Trophoblast cell (in vitro differentiated cells and primary cell): ENCODE measurements at regions not wholly inside any gene's neighbourhood (a gene's known extent, or its start where the extent isn't known, plus 50 kb on each side); places are given as distances from the start of the nearest gene placed in this dataset.

Source experiments
- DNase-seq, 2 donors: peaks; one replicate each; pipeline ENCODE4 v3.0.0-alpha.2; 2016
- H2AFZ ChIP-seq: 2 replicates; pipeline ENCODE4 v1.6.1; 2013; ENCODE audit warnings: low read length, moderate library complexity, mild to moderate bottlenecking; ENCODE audit not compliant: insufficient read depth, poor library complexity
- H2AK5ac ChIP-seq: 2 replicates; pipeline ENCODE4 v1.6.1; 2013; ENCODE audit warnings: mild to moderate bottlenecking, low read length
- H2BK120ac ChIP-seq: 2 replicates; pipeline ENCODE4 v1.6.1; 2013; ENCODE audit warnings: low read length, mild to moderate bottlenecking, moderate library complexity; ENCODE audit not compliant: insufficient read depth, poor library complexity
- H2BK12ac ChIP-seq: 2 replicates; pipeline ENCODE4 v1.6.1; 2013; ENCODE audit warnings: mild to moderate bottlenecking, low read length, moderate library complexity
- H2BK5ac ChIP-seq: 2 replicates; pipeline ENCODE4 v1.6.1; 2013; ENCODE audit warnings: low read length, low read depth, moderate library complexity, mild to moderate bottlenecking; ENCODE audit not compliant: poor library complexity
- H3K14ac ChIP-seq: 2 replicates; pipeline ENCODE4 v1.6.1; 2013; ENCODE audit warnings: mild to moderate bottlenecking, low read length
- H3K18ac ChIP-seq: 2 replicates; pipeline ENCODE4 v1.6.1; 2013; ENCODE audit warnings: mild to moderate bottlenecking, low read length
- H3K23ac ChIP-seq: 2 replicates; pipeline ENCODE4 v1.6.1; 2013; ENCODE audit warnings: low read length
- H3K27ac ChIP-seq: 2 replicates; pipeline ENCODE4 v1.5.1; 2013; ENCODE audit warnings: low read depth, mild to moderate bottlenecking, inconsistent platforms, low read length, moderate library complexity
- H3K27me3 ChIP-seq: 2 replicates; pipeline ENCODE4 v1.6.1; 2013; ENCODE audit warnings: inconsistent platforms, mild to moderate bottlenecking, low read length, moderate library complexity; ENCODE audit not compliant: insufficient read depth
- H3K36me3 ChIP-seq, 2 experiments: 1 replicate in 1 of 2; 2 replicates in 1 of 2; pipeline ENCODE4 v1.6.1; 2013; ENCODE audit warnings: low read length in 2 of 2, mild to moderate bottlenecking in 2 of 2, moderate library complexity in 1 of 2; ENCODE audit not compliant: insufficient read depth in 2 of 2, control insufficient read depth in 1 of 2
- H3K4ac ChIP-seq: 2 replicates; pipeline ENCODE4 v1.6.1; 2013; ENCODE audit warnings: low read depth, mild to moderate bottlenecking, low read length, moderate library complexity
- H3K4me1 ChIP-seq, 2 experiments: 1 replicate in 1 of 2; 2 replicates in 1 of 2; pipeline ENCODE4 v1.6.1; 2013; ENCODE audit warnings: low read length in 2 of 2, mild to moderate bottlenecking in 2 of 2, moderate library complexity in 1 of 2; ENCODE audit not compliant: insufficient read depth in 2 of 2, control insufficient read depth in 1 of 2
- H3K4me2 ChIP-seq: 2 replicates; pipeline ENCODE4 v1.6.1; 2013; ENCODE audit warnings: inconsistent platforms, mild to moderate bottlenecking, low read length, moderate library complexity
- H3K4me3 ChIP-seq: 2 replicates; pipeline ENCODE4 v1.5.1; 2013; ENCODE audit warnings: mild to moderate bottlenecking, low read depth, low read length, inconsistent platforms
- H3K79me1 ChIP-seq: one replicate; pipeline ENCODE4 v1.6.1; 2013; ENCODE audit warnings: low read length
- H3K79me2 ChIP-seq: 2 replicates; pipeline ENCODE4 v1.6.1; 2013; ENCODE audit warnings: low read length, mild to moderate bottlenecking; ENCODE audit not compliant: control insufficient read depth, insufficient read depth, poor library complexity
- H3K9ac ChIP-seq: 2 replicates; pipeline ENCODE4 v1.6.1; 2013; ENCODE audit warnings: mild to moderate bottlenecking, low read length
- H3K9me3 ChIP-seq: 2 replicates; pipeline ENCODE4 v1.6.1; 2013; ENCODE audit warnings: low read depth, mild to moderate bottlenecking, control low read depth, inconsistent platforms, low read length; ENCODE audit not compliant: insufficient read depth
- H4K12ac ChIP-seq: 2 replicates; pipeline ENCODE4 v1.6.1; 2013; ENCODE audit warnings: low read depth, mild to moderate bottlenecking, low read length, moderate library complexity
- H4K8ac ChIP-seq: 2 replicates; pipeline ENCODE4 v1.6.1; 2013; ENCODE audit warnings: low read depth, mild to moderate bottlenecking, low read length, moderate library complexity
- H4K91ac ChIP-seq: one replicate; pipeline ENCODE4 v1.6.1; 2013; ENCODE audit warnings: low read depth, mild to moderate bottlenecking, low read length, moderate library complexity
- WGBS: extraction: QIAGEN DNeasy Blood & Tissue Kit; methylation state at CpG from one replicate; pipeline ENCODE4 v1.1.7; 2013; ENCODE audit warnings: missing lambda C conversion rate; ENCODE audit not compliant: insufficient read length, insufficient coverage; ENCODE audit errors: extremely low coverage; 5-methylcytosine and 5-hydroxymethylcytosine counted together

DNA sequence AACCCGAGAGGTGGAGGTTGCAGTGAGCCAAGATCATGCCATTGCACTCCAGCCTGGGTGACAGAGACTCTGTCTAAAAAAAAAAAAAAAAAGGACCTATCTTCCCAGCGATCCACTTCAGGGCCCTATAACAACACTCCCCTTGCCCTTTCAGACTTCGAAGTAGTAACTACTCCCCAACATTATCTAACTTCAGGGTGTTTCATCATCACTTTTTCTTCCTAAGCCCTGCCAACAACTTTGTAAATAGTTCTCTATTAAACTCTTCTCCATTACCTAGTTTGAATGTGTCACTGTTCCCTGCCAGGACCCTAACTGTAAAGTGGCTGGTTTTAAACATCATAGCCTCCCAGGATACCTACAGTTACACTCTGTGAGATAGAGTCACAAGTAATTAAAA is 220.8 kb downstream of the BTG1 start:
- no CpG with 5 or more reads among the region's 3 CpGs for WGBS
- Histone ChIP-seq H2BK12ac (no peak overlapping the region), H4K12ac (no peak overlapping the region)

DNA sequence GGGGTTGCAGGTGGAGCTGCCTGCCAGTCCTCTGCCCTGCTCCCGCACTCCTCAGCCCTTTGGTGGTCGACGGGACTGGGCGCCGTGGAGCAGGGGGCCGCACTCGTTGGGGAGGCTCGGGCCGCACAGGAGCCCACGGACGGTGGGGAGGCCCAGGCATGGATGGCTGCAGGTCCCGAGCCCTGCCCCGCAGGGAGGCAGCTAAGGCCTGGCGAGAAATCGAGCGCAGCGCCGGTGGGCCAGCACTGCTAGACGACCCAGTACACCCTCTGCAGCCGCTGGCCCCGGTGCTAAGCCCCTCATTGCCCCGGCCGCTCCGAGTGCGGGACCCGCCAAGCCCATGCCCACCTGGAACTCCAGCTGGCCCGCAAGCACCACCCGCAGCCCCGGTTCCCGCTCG is 221.8 kb downstream of the BTG1 start:
- no peaks in the 10 kb centered on the region for H3K9me3 ChIP-seq
- H3K18ac ChIP-seq, result no peak overlapping the region
- no peaks in the 10 kb centered on the region for H3K27me3 ChIP-seq
- H3K36me3 ChIP-seq, result no peaks in the 10 kb centered on the region
- no peak overlapping the region for H4K91ac ChIP-seq
- WGBS, result no CpG with 5 or more reads among the region's 31 CpGs
- no peak for DNase-seq
- no peak overlapping the region for H3K23ac ChIP-seq
- H3K4me2 ChIP-seq, result no peak overlapping the region
- H3K79me2 ChIP-seq, result no peaks in the 10 kb centered on the region
- H3K4ac ChIP-seq, result no peak overlapping the region
- H2BK120ac ChIP-seq, result no peak overlapping the region
- peaks cover 2% of the 10 kb centered on the region for H3K79me1 ChIP-seq
- no peak overlapping the region for H3K9ac ChIP-seq
- no peak overlapping the region for H2AK5ac ChIP-seq
- H4K12ac ChIP-seq, result no peak overlapping the region
- H3K4me1 ChIP-seq, result peaks cover 4 to 6% of the 10 kb centered on the region in 2 experiments
- H3K4me3 ChIP-seq, result no peak overlapping the region
- H3K14ac ChIP-seq, result no peak overlapping the region
- H4K8ac ChIP-seq, result no peak overlapping the region
- no peak overlapping the region for H3K27ac ChIP-seq
- no peak overlapping the region for H2BK12ac ChIP-seq
- H2AFZ ChIP-seq, result no peak overlapping the region
- no peak overlapping the region for H2BK5ac ChIP-seq

More for the DNA sequence above, 220.8 kb downstream of the BTG1 start:
- no peak for DNase-seq
- H3K14ac ChIP-seq, result no peak overlapping the region
- no peak overlapping the region for H2AFZ ChIP-seq
- no peak overlapping the region for H2BK120ac ChIP-seq
- no peak overlapping the region for H2AK5ac ChIP-seq
- no peak overlapping the region for H2BK5ac ChIP-seq
- no peaks in the 10 kb centered on the region for H3K79me2 ChIP-seq
- H3K27me3 ChIP-seq, result no peaks in the 10 kb centered on the region
- no peaks in the 10 kb centered on the region for H3K36me3 ChIP-seq
- no peak overlapping the region for H4K91ac ChIP-seq
- no peak overlapping the region for H4K8ac ChIP-seq
- no peak overlapping the region for H3K18ac ChIP-seq
- no peaks in the 10 kb centered on the region for H3K9me3 ChIP-seq
- H3K23ac ChIP-seq, result no peak overlapping the region
- H3K4me1 ChIP-seq, result peaks cover 4 to 6% of the 10 kb centered on the region in 2 experiments
- no peak overlapping the region for H3K27ac ChIP-seq
- H3K4me3 ChIP-seq, result no peak overlapping the region
- no peak overlapping the region for H3K9ac ChIP-seq
- no peak overlapping the region for H3K4me2 ChIP-seq
- H3K4ac ChIP-seq, result no peak overlapping the region
- H3K79me1 ChIP-seq, result peaks cover 2% of the 10 kb centered on the region

DNA sequence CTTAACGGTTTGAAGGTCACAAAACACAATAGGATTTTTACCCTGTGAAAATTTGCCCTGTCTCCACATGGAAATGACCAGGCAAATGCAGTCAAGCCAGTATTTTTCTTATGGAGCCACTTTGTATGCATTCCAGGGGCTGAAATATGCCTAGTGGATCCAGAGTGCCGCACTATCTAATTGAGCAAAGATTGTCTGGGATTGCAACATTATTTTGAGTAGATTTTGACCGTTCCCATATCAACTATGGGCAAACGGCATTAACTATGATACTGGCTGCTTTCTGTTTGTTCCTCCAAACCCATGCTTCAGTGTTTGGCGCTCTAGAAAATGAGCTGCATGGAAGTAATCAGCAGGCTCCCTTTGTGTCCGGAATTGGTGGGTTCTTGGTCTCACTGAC is 223.0 kb downstream of the BTG1 start:
- peaks cover 4 to 6% of the 10 kb centered on the region in 2 experiments for H3K4me1 ChIP-seq
- H3K4ac ChIP-seq, result no peak overlapping the region
- H3K27ac ChIP-seq, result no peak overlapping the region
- no peak overlapping the region for H3K18ac ChIP-seq
- H3K9ac ChIP-seq, result no peak overlapping the region
- H2AFZ ChIP-seq, result no peak overlapping the region
- no peaks in the 10 kb centered on the region for H3K36me3 ChIP-seq
- H4K8ac ChIP-seq, result no peak overlapping the region
- peak; percentile 14 to 83 for DNase-seq
- no peak overlapping the region for H3K4me3 ChIP-seq
- no peak overlapping the region for H4K91ac ChIP-seq
- no CpG with 5 or more reads among the region's 6 CpGs for WGBS
- no peak overlapping the region for H2BK12ac ChIP-seq
- no peak overlapping the region for H2AK5ac ChIP-seq
- no peak overlapping the region for H2BK120ac ChIP-seq
- no peak overlapping the region for H3K23ac ChIP-seq
- H3K4me2 ChIP-seq, result no peak overlapping the region
- no peaks in the 10 kb centered on the region for H3K9me3 ChIP-seq
- no peak overlapping the region for H2BK5ac ChIP-seq
- peaks cover 2% of the 10 kb centered on the region for H3K79me1 ChIP-seq
- no peaks in the 10 kb centered on the region for H3K27me3 ChIP-seq
- no peak overlapping the region for H3K14ac ChIP-seq
- H4K12ac ChIP-seq, result no peak overlapping the region
- H3K79me2 ChIP-seq, result no peaks in the 10 kb centered on the region

DNA sequence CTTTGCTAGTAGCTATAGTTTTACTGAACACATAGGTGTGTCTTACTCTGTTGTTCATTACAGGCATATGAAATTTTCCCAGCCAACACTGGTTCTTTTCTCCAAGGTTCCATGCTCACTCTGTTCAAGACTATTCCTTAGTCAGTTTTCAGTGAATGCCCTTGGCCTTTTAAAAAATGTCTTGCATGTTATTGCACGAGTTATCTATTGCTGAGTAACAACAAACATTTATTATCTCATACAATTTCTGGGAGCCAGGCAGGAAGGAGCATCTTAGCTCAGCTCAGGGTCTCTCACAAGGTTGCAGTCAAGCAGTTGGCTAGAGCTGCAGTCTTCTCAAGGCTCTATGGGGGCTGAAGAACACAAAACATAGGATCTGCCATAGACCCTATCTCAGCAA is 223.5 kb downstream of the BTG1 start:
- Histone ChIP-seq H3K14ac (no peak overlapping the region), H3K18ac (no peak overlapping the region), H2BK120ac (no peak overlapping the region), H2AFZ (no peak overlapping the region), H3K9ac (no peak overlapping the region), H3K4me2 (no peak overlapping the region), H2BK5ac (no peak overlapping the region), H3K23ac (no peak overlapping the region), H3K79me1 (peaks cover 2% of the 10 kb centered on the region), H4K8ac (no peak overlapping the region), H2AK5ac (no peak overlapping the region), H4K12ac (no peak overlapping the region), H3K36me3 (no peaks in the 10 kb centered on the region), H2BK12ac (no peak overlapping the region), H3K9me3 (no peaks in the 10 kb centered on the region), H3K79me2 (no peaks in the 10 kb centered on the region), H3K4ac (no peak overlapping the region), H3K27me3 (no peaks in the 10 kb centered on the region), H4K91ac (no peak overlapping the region), H3K4me3 (no peak overlapping the region), H3K4me1 (peaks cover 4 to 6% of the 10 kb centered on the region in 2 experiments), H3K27ac (no peak overlapping the region)
- DNase-seq, result peak in 1 of 2 donors; percentile 54
- WGBS, result no CpG with 5 or more reads among the region's 1 CpG
